ENCODE measurements at regions not wholly inside any gene's neighbourhood (a gene's known extent, or its start where the extent isn't known, plus 50 kb on each side); places are given as distances from the start of the nearest gene placed in this dataset.
A peak's percentile ranks its signal among the peaks of the same experiment; 100 is the strongest.

GRCh38 chr13:109587689-109588088, 198.7 kb downstream of the IRS2 start:
- no peaks in the 10 kb centered on the region for H3K36me3 ChIP-seq (ENCODE audit: control insufficient read depth in 3 of 3, insufficient read depth in 2 of 3, low read depth in 1 of 3, low read length in 3 of 3)
- H3K4me1 ChIP-seq (ENCODE audit: control insufficient read depth in 3 of 3, insufficient read depth in 2 of 3, low read depth in 1 of 3, low read length in 2 of 3): peaks cover 3 to 24% (median 7%) of the 10 kb centered on the region in 3 donors
- DNase-seq (no peak), FAIRE-seq (no peak)
- H3K27me3 ChIP-seq (ENCODE audit: control insufficient read depth in 3 of 3, insufficient read depth in 3 of 3, low read length in 3 of 3): no peaks in the 10 kb centered on the region
- no peaks in the 10 kb centered on the region for H3K9me3 ChIP-seq (ENCODE audit: control insufficient read depth in 2 of 2, insufficient read depth in 1 of 2, low read depth in 1 of 2, low read length in 1 of 2)
- peak overlapping the region; percentile 47 to 71 (median 59) for H3K27ac ChIP-seq (ENCODE audit: low read depth in 1 of 3, low read length in 2 of 3)
- H3K4me3 ChIP-seq (ENCODE audit: low read depth in 1 of 3, low read length in 3 of 3): no peak overlapping the region

- Histone ChIP-seq H3K9me3 (ENCODE audit: control insufficient read depth in 2 of 2, insufficient read depth in 1 of 2, low read depth in 1 of 2, low read length in 1 of 2) (no peaks in the 10 kb centered on the region), H3K4me3 (ENCODE audit: low read depth in 1 of 3, low read length in 3 of 3) (no peak overlapping the region), H3K27me3 (ENCODE audit: control insufficient read depth in 3 of 3, insufficient read depth in 3 of 3, low read length in 3 of 3) (no peaks in the 10 kb centered on the region), H3K4me1 (ENCODE audit: control insufficient read depth in 3 of 3, insufficient read depth in 2 of 3, low read depth in 1 of 3, low read length in 2 of 3) (peaks cover 0 to 16% (median 6%) of the 10 kb centered on the region in 3 donors), H3K27ac (ENCODE audit: low read depth in 1 of 3, low read length in 2 of 3) (peak overlapping the region; percentile 59 to 79 (median 71)), H3K36me3 (ENCODE audit: control insufficient read depth in 3 of 3, insufficient read depth in 2 of 3, low read depth in 1 of 3, low read length in 3 of 3) (no peaks in the 10 kb centered on the region)
- FAIRE-seq (no peak), DNase-seq (peak; percentile 76 to 92)
- 14 to 58% (median 37%) methylated on average over 9 of the region's 9 CpGs for WGBS, 3 donors
Measured at GRCh38 chr13:109586509-109587346, 199.7 kb downstream of the IRS2 start.

DNA sequence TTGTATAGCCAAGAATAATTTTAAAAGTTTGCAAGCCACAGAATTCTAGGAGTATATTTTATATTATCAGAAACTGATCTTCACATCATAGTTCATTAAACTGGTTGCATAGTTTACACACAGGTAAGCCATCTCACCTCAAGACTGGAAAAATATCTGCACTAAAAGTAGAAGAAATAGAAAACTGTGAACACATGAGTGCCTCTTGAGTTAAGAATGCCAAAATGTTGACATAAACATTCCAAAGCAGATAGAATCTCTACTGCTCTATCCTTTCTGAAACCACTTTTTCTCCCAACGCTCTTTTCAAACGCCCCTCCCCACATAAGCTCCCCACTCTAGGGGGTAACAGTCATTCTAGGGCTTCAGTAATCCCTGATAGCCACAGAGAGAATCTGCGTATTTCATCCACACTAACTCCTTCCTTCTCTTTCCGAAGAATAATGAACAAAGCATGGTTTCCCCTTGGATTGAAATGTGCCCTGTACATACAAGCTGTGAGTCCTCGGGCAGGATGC, 201.5 kb downstream of the IRS2 start:
- Histone ChIP-seq H3K4me1 (ENCODE audit: control insufficient read depth in 3 of 3, insufficient read depth in 2 of 3, low read depth in 1 of 3, low read length in 2 of 3) (peaks cover 0 to 15% (median 3%) of the 10 kb centered on the region in 3 donors), H3K9me3 (ENCODE audit: control insufficient read depth in 2 of 2, insufficient read depth in 1 of 2, low read depth in 1 of 2, low read length in 1 of 2) (peaks cover 0 to 8% of the 10 kb centered on the region in 2 donors), H3K36me3 (ENCODE audit: control insufficient read depth in 3 of 3, insufficient read depth in 2 of 3, low read depth in 1 of 3, low read length in 3 of 3) (no peaks in the 10 kb centered on the region), H3K27me3 (ENCODE audit: control insufficient read depth in 3 of 3, insufficient read depth in 3 of 3, low read length in 3 of 3) (no peaks in the 10 kb centered on the region), H3K27ac (ENCODE audit: low read depth in 1 of 3, low read length in 2 of 3) (no peak overlapping the region), H3K4me3 (ENCODE audit: low read depth in 1 of 3, low read length in 3 of 3) (no peak overlapping the region)
- FAIRE-seq: no peak
- WGBS, 3 donors: 53 to 73% (median 63%) methylated on average over 5 of the region's 5 CpGs
- DNase-seq: no peak

GRCh38 chr13:109577191-109577700, 209.1 kb downstream of the IRS2 start:
- no peak for FAIRE-seq
- WGBS, 3 donors: 90 to 94% (median 93%) methylated on average over 2 of the region's 2 CpGs

GRCh38 chr13:109576331-109576813, 210.0 kb downstream of the IRS2 start:
- DNase-seq: peak; percentile 23 to 43
- Histone ChIP-seq H3K4me1 (ENCODE audit: control insufficient read depth in 3 of 3, insufficient read depth in 2 of 3, low read depth in 1 of 3, low read length in 2 of 3) (no peaks in the 10 kb centered on the region), H3K9me3 (ENCODE audit: control insufficient read depth in 2 of 2, insufficient read depth in 1 of 2, low read depth in 1 of 2, low read length in 1 of 2) (peaks cover 0 to 6% of the 10 kb centered on the region in 2 donors), H3K36me3 (ENCODE audit: control insufficient read depth in 3 of 3, insufficient read depth in 2 of 3, low read depth in 1 of 3, low read length in 3 of 3) (no peaks in the 10 kb centered on the region), H3K4me3 (ENCODE audit: low read depth in 1 of 3, low read length in 3 of 3) (no peak overlapping the region), H3K27me3 (ENCODE audit: control insufficient read depth in 3 of 3, insufficient read depth in 3 of 3, low read length in 3 of 3) (no peaks in the 10 kb centered on the region), H3K27ac (ENCODE audit: low read depth in 1 of 3, low read length in 2 of 3) (no peak overlapping the region)
- 68 to 74% (median 70%) methylated on average over 6 of the region's 6 CpGs for WGBS, 3 donors
- no peak for FAIRE-seq

More at GRCh38 chr13:109577191-109577700, 209.1 kb downstream of the IRS2 start:
- Histone ChIP-seq H3K27me3 (ENCODE audit: control insufficient read depth in 3 of 3, insufficient read depth in 3 of 3, low read length in 3 of 3) (no peaks in the 10 kb centered on the region), H3K4me3 (ENCODE audit: low read depth in 1 of 3, low read length in 3 of 3) (no peak overlapping the region), H3K9me3 (ENCODE audit: control insufficient read depth in 2 of 2, insufficient read depth in 1 of 2, low read depth in 1 of 2, low read length in 1 of 2) (peaks cover 0 to 8% of the 10 kb centered on the region in 2 donors), H3K36me3 (ENCODE audit: control insufficient read depth in 3 of 3, insufficient read depth in 2 of 3, low read depth in 1 of 3, low read length in 3 of 3) (no peaks in the 10 kb centered on the region), H3K27ac (ENCODE audit: low read depth in 1 of 3, low read length in 2 of 3) (no peak overlapping the region), H3K4me1 (ENCODE audit: control insufficient read depth in 3 of 3, insufficient read depth in 2 of 3, low read depth in 1 of 3, low read length in 2 of 3) (no peaks in the 10 kb centered on the region)
- DNase-seq: no peak

DNA sequence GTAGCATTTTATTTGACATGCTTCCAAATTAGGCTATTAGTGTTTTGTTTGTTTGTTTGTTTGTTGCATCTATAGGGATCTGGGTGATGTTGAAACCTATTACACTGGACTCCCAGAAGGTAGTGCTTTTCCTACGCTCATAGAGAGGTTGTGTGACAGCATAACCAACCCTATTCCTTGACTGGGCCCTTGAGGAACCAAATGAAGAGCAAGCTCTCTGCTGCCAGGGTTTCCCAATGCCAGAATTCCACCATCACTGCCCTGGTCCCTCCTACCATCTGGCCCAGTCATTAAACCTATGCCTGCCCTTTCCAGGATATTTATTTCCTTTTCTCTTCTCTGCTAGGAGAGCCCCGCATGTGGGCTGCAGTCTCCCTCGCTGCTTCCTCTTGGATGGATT, 210.6 kb downstream of the IRS2 start:
- H3K4me1 ChIP-seq (ENCODE audit: control insufficient read depth in 3 of 3, insufficient read depth in 2 of 3, low read depth in 1 of 3, low read length in 2 of 3): peaks cover 0 to under 1% (median 0%) of the 10 kb centered on the region in 3 donors
- H3K9me3 ChIP-seq (ENCODE audit: control insufficient read depth in 2 of 2, insufficient read depth in 1 of 2, low read depth in 1 of 2, low read length in 1 of 2): peaks cover 0 to 4% of the 10 kb centered on the region in 2 donors
- no peak overlapping the region for H3K27ac ChIP-seq (ENCODE audit: low read depth in 1 of 3, low read length in 2 of 3)
- no peak overlapping the region for H3K4me3 ChIP-seq (ENCODE audit: low read depth in 1 of 3, low read length in 3 of 3)
- no peak for FAIRE-seq
- no peaks in the 10 kb centered on the region for H3K36me3 ChIP-seq (ENCODE audit: control insufficient read depth in 3 of 3, insufficient read depth in 2 of 3, low read depth in 1 of 3, low read length in 3 of 3)
- DNase-seq: no peak
- H3K27me3 ChIP-seq (ENCODE audit: control insufficient read depth in 3 of 3, insufficient read depth in 3 of 3, low read length in 3 of 3): no peaks in the 10 kb centered on the region
- 88 to 97% (median 91%) methylated on average over 3 of the region's 3 CpGs for WGBS, 3 donors

GRCh38 chr13:109572389-109572788, 214.0 kb downstream of the IRS2 start:
- FAIRE-seq (no peak), DNase-seq (no peak)
- H3K27me3 ChIP-seq (ENCODE audit: control insufficient read depth in 3 of 3, insufficient read depth in 3 of 3, low read length in 3 of 3): no peaks in the 10 kb centered on the region
- no peak overlapping the region for H3K27ac ChIP-seq (ENCODE audit: low read depth in 1 of 3, low read length in 2 of 3)
- H3K36me3 ChIP-seq (ENCODE audit: control insufficient read depth in 3 of 3, insufficient read depth in 2 of 3, low read depth in 1 of 3, low read length in 3 of 3): no peaks in the 10 kb centered on the region
- WGBS, 3 donors: 93 to 94% (median 94%) methylated on average over 6 of the region's 6 CpGs
- peaks cover 5 to 21% (median 8%) of the 10 kb centered on the region in 3 donors for H3K4me1 ChIP-seq (ENCODE audit: control insufficient read depth in 3 of 3, insufficient read depth in 2 of 3, low read depth in 1 of 3, low read length in 2 of 3)
- no peak overlapping the region for H3K4me3 ChIP-seq (ENCODE audit: low read depth in 1 of 3, low read length in 3 of 3)
- no peaks in the 10 kb centered on the region for H3K9me3 ChIP-seq (ENCODE audit: control insufficient read depth in 2 of 2, insufficient read depth in 1 of 2, low read depth in 1 of 2, low read length in 1 of 2)

DNA sequence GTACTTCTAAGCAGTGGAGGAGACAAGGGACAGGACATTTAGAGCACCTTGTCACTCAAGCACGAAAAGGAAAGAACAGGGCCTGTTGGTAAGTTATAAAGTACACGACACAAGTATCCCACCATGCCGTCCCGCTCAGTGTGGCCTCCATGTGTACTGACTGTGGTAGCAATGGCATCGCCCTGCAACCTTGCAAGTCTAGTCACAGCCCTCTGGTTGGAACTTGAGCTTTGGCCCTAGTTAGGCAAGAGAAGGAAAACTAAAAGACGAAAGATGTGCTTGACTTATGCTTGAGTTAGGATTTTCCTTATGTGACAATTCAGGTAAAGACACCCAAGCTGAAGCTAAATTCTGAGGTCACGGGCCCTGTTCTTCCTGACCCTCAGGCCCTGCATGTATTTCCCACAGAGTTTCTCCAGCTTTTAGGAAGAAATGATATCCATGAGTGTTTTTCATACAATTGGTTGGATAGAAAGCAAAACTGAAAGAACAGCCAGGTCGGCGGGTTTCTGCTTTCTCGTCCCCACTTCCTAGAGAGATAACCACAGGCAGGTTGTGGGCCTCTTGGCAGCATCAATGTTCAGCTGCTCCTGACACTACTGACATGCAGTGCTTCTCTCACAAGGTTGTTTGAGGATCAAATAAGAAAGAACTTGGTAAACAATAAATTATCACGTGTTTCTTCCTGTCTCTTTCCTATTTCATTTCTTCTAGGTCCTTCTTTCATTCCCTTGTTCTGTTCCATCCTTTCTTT, 216.2 kb downstream of the IRS2 start:
- H3K9me3 ChIP-seq (ENCODE audit: control insufficient read depth in 2 of 2, insufficient read depth in 1 of 2, low read depth in 1 of 2, low read length in 1 of 2): no peaks in the 10 kb centered on the region
- H3K27ac ChIP-seq (ENCODE audit: low read depth in 1 of 3, low read length in 2 of 3): peak overlapping the region; percentile 41 to 82 (median 41)

More for the DNA sequence above, 216.2 kb downstream of the IRS2 start:
- DNase-seq (peak; percentile 85), FAIRE-seq (no peak)
- WGBS, 3 donors: 45 to 67% (median 52%) methylated on average over 11 of the region's 11 CpGs
- Histone ChIP-seq H3K4me1 (ENCODE audit: control insufficient read depth in 3 of 3, insufficient read depth in 2 of 3, low read depth in 1 of 3, low read length in 2 of 3) (peaks cover 5 to 21% (median 8%) of the 10 kb centered on the region in 3 donors), H3K27me3 (ENCODE audit: control insufficient read depth in 3 of 3, insufficient read depth in 3 of 3, low read length in 3 of 3) (no peaks in the 10 kb centered on the region), H3K36me3 (ENCODE audit: control insufficient read depth in 3 of 3, insufficient read depth in 2 of 3, low read depth in 1 of 3, low read length in 3 of 3) (no peaks in the 10 kb centered on the region), H3K4me3 (ENCODE audit: low read depth in 1 of 3, low read length in 3 of 3) (no peak overlapping the region)

All from small intestine (tissue), 7 donors.